ENCODE measurements at regions not wholly inside any gene's neighbourhood (a gene's known extent, or its start where the extent isn't known, plus 50 kb on each side); places are given as distances from the start of the nearest gene placed in this dataset.
A peak's percentile ranks its signal among the peaks of the same experiment; 100 is the strongest.

DNA sequence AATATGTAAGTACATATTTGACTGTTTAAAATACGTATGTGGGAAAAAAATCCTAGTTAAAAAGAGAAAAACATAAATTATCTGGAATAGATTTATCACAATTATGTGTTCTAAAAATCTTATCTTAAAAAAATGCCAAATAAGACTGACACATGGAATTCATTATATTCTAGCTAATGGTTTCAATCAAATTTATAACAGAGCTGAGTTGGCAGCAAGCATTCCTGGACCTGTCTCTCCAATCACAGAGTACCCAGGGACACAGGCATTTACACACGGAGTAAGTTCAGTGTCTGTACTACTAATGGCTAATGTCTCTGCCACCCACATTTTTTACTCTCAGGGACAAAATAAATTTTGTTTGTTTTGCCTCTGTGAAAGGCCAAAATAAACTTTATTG lies 122.3 kb downstream of the RPS12 start:
- no peak for DNase-seq (ENCODE audit: low spot score)

DNA sequence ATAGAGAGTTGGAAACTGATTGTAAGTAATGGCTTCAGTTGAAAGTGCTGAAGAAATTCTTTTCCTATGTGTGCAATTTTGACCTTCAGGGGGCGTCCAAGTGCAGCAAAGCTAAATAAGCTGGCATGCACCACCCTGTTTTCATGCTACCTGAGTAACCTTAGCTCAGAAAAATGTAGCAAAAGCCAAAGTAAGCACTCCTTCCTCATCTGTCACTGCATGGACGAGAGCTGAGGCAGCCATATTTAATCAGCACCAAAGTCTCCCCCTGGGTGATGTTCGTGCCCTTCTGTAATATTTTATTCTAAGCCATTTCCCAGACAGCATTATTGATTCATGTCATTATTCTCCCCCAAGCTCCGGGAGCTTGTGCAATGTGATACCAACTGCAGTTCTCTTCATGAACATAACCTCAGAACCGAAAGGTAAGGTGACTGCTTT lies 123.1 kb downstream of the RPS12 start:
- DNase-seq (ENCODE audit: low spot score): peak; percentile 33

DNA sequence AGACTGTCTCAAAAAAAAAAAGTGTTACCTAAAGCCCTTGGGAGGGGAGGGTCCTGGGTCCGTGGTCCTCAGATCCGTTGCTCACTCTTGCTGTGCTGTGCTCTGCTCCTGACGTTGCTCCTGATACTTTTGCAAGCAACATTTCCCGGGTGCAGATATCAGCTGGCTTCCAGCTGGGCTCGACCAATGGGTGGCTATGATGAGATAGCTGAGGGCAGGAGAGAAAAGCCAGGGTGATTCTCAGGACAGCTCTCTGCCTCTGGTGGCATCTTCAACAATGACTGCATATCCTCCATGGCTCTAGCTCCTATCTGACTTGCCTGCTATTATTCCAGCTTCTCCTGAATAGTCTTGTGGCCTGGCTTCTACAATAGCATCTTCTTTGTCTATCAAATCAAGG lies 134.5 kb downstream of the RPS12 start:
- DNase-seq (ENCODE audit: low spot score): no peak

DNA sequence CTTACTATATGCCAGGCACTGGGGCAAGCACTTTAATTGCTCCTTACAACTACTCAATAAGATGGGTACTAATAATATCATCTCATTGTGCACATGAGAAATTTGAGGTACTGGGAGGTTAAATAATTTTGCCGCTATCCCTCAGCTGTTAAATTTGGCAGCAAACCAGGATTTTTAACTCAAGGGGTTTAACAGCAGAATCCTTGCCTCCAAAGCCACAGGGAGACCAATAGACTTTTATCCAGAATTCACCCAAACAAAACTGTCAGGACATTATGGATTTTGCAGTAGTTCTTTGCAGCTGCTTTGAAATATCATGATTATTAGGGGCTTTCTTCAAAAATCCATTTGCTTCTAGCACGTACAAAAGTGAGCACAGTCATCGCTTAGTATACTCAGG lies 136.2 kb downstream of the RPS12 start:
- DNase-seq (ENCODE audit: low spot score): no peak

DNA sequence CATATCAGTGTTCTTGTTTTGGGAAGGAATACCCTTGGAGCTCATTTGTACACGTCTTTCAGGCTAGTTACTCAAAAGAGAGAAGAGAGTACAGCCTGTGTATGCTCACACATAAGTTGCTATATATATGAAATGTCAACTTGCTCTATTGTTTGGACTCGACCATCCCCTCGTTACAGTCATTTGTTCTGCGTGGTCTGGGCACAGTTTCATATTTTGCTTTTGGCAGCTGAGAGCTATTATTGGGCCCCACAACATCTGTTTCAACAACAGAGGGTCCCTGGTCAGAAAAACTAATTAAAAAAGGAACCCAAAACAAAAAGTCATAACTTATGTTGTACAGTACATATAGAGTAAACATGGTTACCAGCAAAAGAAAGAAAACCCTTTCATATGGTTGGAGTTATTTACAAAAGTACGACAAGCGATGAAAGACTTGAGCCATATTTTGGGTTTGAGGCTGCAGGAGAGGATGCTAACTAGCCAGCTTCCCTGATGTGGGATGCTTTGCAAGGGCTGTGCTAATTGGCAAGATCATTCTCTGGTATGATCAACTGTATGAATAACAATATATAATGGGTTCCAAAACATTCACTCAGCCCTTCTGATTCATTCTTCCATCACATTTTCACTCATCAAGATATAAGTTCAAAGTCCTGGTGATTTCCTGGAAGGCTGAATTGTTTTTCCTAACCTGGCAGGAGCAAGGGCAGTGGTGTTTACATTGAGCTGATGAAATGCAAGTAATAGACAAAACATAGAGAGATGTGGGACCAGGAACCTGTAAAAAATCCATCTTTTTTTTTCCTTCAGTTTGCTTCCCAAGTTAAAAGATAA lies 137.9 kb downstream of the RPS12 start:
- DNase-seq (ENCODE audit: low spot score): no peak

DNA sequence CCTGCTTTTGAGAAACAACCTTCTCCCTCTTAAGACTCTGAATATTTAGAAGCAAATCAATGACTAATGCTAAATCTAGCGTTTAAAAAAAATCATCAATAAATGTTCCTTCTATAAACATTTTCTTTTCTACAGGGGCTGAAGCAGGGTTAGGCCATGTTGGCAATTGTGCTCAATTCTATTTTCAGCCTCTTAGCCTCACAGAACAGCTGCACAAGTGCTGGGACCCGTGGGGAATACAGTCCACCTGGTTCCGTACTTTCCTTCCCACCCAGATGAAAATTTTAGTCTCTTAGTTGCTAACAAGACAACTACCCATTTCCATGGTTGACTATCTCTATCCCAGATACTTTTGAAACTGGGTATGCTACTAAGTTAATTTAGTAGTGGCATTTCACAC lies 138.6 kb downstream of the RPS12 start:
- DNase-seq (ENCODE audit: low spot score): no peak

DNA sequence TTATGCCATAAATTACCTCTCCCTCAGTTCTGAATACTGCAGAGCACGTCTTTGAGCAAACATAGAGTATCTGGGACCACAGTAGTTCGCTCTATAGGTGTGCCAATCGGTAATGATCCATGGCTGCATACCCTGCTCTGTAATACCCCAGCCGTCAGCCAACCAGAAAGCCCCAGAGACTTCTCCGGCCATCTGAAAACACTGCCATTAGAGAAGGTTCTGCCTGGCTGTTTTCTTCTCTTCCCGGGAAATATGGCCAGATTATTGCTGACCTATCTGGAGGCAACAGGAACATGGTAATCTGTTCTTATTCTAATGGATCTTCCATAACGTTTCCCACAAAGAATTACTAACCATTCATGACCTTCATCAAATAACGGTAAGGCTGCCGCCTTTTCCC lies 139.9 kb downstream of the RPS12 start:
- no peak for DNase-seq (ENCODE audit: low spot score)

DNA sequence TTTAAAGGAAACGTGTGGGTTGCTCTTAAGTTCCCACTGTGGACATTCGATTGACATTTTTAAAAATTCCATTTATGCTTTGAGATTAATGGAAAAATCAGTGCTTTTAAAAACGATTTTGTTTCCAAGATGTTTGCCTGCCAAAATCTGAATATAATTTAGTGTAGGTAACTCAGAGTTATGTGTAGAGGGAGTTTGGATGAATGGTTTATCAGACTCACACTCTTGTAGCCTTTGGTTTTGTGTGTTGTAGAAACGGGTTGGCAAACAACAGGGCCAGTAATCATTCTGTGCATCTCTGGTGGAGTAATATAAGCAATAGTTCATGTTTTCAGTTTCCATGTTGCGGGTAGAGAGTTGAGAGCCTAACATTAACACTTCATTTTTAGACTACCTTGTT lies 140.6 kb downstream of the RPS12 start:
- DNase-seq (ENCODE audit: low spot score): no peak

DNA sequence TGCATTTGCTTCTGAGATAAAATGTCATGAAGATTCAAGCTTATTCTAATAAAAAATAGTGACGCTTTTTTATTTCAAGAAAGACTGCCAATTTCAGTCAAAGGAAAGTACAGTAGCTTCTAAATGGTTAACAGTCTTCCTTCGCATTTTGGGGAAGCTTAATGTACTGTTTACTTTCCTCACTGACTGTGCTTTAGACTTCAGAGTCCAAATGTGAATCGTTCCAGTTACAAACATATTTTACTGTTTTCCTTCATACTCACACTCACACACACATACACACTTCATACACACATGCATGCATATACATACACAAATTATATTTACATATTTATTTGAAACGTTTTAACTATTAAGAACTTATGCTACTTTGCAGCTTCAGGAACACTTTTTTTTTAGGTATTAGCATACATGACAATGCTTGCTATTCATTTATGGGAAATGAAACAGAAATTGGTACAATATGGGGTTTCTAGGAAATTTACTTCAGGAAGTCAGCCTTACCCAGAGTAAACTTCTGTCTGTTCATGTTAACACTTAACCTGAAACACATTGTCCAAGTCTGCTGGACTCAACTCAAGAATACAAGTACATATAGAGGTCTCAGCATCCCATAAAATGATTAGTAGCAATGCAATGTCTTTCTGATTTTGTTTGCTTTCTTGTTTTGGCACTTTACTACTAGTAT lies 145.4 kb downstream of the RPS12 start:
- no peak for DNase-seq (ENCODE audit: low spot score)

DNA sequence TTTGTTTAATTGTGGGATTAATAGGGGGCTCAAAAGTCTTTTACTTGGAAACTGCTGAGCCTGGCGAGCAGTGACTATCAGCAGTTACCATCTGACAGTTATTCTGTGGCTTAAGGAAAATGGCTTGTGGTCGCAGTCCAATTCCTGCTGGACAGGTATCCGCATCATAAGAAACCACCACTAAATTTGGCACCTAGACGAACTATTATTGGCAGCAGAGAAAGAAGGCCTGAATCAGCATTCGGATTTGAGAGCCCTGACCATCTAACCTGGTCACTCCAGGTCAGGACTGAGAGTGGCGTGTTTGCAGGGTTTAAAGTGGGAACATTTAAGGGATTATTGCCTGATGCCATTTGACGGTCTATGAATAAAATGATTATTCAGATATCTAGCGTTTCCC lies 146.4 kb downstream of the RPS12 start:
- DNase-seq (ENCODE audit: low spot score): no peak

DNA sequence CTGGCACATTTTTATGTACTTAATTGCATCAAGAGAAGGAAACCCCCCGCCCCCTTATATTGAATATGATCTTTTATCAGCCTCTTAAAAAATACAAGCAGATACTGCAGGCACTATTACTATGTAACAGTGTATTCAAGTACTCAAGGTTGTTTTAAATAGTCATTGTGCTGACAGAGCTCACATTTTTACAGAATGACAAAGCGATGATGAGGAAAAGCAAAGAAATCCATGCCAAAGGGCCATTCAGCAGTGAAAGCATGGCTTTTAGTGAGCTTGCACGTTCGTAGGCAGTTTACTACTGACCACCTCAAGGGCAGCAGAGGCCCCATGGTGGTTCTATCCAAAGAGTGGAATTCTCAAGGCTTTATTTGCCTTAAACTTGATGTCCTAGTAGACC lies 146.8 kb downstream of the RPS12 start:
- no peak for DNase-seq (ENCODE audit: low spot score)

DNA sequence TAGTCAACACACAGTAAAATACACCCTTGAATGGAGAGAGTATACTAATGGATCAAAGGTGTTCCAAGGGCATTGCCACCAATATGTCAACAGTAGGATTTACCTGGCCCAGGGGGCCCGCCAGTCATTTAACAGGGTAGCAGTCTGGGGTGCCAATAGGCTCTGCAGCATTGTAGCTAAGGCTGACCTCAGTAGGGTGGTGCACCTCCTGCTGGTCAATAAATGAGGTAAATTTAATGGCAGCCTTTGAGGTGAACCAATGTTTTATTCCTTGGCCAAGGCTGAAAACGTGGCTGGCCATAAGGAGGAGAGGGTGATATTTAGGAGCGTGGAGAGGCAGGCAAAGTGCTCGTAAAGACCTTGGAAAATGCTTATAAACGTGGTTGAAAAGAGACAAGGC lies 147.2 kb downstream of the RPS12 start:
- no peak for DNase-seq (ENCODE audit: low spot score)

DNA sequence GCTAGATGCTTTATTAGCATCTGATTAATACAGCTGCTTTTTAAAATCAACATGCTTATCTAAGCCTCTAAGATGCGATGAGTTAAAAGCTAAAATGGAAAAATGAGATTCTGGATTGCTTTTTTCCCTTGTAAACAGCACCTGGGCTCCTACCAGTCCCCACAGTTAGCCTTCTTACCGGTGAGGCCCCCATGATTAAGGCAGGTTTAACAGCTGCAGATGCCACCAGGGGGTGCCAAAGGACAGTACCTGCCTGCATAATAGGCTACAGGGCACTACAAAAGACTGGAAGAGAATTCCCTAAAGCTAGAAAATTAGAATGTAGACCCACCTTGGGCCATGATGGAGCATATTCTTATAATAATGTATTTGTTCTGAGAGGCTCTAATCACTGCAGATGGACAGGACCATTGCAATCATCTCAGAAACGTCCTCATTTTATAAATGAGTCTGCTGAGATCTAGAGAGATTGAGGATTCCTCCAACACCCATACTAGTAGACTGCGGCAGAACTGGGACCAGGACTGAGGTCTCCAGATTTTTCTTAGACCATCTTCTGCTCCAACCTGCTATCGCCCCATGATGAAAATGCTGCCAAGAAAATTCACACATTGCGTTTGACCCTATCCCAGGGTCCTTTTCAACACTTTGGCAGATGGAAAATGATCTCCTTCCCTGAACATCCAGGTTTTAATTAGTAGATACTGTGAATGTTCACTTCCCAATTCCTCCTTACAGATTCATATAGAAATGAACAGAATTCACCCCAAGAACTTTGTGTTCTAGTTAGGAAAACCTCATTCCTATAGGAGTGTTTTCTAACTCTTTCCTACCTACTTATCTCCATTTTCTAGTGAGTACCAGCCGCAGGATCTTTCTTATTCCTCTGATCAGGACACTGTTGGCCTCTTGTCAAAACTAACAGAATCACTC lies 148.8 kb downstream of the RPS12 start:
- DNase-seq (ENCODE audit: low spot score): peak; percentile 53

DNA sequence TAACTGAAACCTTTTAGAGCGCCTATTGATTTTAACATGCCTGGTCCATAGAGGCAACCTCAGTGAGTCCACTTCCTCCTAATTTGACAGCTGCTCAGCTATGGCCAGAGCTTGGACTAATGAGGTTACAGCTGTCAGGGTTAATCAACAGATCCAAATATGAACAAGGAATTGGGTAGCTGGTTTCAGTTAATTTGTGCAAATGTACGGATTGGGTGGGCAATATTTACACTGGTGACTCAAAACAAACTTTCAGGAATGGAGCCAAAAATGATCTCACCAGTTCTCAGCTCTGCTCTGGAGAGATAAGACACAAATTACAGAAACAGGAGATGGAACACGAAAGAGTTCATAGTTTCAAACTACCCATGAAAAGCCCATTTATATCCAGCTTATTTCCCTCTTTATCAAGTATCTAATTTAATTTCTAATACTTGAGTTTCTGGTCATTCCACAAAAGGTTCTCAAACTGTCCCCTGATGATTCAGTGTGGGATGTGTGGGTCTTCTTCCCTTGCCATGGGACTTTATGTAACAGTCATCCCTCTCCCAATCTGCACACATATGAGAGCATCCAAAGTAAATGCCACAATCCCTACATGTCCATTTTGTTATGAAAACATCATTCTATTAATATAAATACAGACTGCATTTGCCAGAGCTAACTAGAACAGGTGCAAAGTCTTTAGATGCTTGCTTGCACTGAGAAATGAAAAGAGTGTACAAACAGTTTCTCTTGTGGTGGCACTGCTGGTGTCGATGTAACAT lies 149.9 kb downstream of the RPS12 start:
- DNase-seq (ENCODE audit: low spot score): no peak

DNA sequence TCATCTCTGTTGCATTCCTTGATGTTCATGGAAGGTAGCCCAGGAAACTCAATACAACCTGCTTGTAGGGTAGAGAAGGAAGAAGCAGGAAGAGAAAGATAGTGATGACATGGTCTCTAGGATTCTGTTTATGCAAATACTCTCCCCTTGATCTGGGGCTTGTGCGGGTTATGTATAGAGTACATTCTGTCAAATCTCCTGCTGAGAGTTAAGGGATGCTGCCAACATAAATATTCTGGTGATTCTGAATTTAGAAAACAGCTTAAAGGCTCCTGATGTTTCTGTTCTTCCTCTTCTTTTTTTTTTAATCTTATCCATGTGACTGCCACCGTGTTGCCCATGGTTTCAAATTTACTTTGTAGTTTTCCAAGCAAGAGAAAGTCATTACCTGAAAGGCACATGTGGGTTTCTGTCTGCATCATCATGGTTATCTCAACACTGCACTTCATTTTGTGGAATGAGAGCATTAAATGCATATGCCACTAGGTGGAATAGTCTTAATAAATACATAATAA lies 150.6 kb downstream of the RPS12 start:
- no peak for DNase-seq (ENCODE audit: low spot score)

DNA sequence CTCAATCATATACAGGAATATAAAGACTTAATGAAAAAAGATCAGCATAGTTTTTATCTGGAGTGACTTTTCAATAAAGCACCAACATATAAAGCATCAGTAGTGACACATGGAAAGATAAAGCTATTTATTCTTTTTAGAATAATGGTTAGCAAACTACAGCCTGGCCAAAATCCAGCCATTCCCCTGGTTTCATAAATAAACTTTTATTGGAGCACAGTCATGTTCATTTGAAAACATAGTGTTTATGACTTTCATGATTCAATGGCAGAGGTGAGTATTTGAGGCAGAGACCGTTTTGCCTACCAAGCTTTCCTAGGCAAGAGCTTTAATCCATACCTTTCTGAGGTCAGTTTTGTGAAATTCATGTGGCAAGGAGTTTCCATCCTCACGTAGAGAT lies 153.5 kb downstream of the RPS12 start:
- DNase-seq (ENCODE audit: low spot score): no peak

DNA sequence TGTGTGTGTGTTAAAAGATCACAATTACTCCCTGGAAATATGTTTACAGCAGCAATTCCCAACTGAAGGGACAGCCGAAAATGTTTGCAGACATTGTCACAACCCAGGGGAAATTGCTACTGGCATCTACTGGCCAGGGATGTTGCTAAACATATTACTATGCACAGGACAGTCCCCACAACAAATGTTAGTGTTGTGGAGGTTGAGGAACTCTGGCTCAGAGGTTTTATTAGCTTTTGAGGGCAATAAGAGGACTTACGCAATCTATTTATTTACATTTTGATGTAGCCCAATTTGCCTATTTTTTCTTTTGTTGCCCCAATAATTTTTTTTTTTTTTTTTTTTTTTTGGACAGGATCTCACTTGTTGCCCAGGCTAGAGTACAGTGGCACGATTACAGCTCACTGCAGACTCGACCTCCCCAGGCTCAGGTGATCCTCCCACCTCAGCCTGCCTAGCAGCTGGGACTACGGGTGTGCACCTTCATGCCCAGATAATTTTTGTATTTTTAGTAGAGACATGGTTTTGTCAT lies 154.1 kb downstream of the RPS12 start:
- DNase-seq (ENCODE audit: low spot score): no peak

DNA sequence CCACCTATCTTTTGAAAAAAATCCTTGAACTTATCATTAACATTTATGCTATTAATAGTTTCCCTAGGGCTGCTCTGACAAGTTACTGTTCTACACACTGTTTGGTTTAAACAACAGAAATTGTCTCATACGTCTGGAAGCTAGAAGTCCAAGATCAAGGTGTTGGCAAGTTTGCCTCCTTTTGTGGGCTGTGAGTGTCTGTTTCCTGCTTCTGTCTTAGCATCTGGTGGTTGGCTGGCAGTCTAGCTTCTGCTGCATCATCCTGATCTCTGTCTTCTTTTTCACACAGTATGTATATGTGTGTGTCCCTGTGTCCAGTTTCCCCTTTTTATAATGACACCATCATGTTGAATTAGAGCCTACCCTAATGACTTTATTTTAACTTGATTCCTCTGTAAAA lies 154.8 kb downstream of the RPS12 start:
- no peak for DNase-seq (ENCODE audit: low spot score)

DNA sequence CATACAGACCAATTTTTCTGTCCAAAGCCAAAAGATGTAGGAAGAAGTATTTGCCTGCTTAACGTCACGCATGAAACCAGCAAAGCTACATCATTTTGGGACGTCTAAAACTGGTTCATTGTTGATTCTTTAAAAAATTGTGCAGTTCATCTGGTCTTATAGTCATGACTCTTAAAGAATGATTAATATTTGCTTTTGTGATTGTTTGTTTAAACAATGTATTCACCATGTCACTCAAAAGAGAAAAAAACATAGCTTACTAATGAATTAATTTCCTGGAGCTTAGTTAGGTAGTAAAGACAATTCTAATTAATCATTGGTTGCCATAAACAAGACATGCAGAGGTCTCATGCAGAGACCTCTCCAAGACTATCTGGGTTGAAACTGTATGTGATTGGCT lies 157.3 kb downstream of the RPS12 start:
- no peak for DNase-seq (ENCODE audit: low spot score)

DNA sequence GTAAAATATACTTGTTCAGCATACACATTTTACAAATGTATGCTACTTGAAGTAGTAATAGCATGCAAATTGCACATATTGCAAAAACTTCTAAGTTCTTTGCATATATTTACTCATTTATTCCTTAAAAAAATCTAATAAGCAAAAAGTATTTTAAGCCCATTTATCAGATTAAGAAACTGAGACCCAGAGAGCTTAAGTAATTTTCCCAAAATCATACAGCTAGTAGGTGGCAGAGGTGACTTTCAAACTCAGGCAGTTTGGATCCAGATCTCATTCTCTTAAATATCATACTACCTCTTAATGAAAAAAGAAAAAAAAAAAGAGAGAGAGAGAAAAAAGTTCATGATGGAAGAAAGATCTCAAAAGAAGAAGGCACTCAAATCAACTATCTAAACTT lies 157.9 kb downstream of the RPS12 start:
- DNase-seq (ENCODE audit: low spot score): no peak

DNA sequence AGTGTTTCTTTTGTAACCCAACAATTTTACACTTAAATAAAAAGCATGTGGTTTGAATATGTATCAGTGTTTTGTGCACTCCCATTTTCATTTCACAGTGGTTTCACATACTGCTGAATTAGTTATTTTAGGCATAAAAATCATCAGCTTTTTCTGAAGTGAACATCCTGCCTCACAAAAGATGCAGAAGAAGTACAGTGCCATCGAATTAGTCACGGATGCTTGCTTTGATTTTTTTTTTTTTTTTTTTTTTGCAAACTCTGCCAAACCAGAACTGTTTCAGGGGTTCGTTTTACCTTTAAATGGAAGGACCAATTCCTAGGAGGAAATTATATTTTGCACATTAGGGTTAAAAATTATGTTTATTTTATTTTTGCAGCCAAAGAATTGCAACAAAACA lies 158.6 kb downstream of the RPS12 start:
- no peak for DNase-seq (ENCODE audit: low spot score)
